Spleen (tissue), 11 donors: ENCODE measurements at regions not wholly inside any gene's neighbourhood (a gene's known extent, or its start where the extent isn't known, plus 50 kb on each side); places are given as distances from the start of the nearest gene placed in this dataset.

Source experiments
- DNase-seq: peaks from one replicate; pipeline ENCODE4 v3.0.0-alpha.2; 2020
- H3K27ac ChIP-seq, 8 donors: fragments of 200-600 bp; sonication (generic) in 7 of 8; 1 replicate in 4 of 8; 2 replicates in 4 of 8; pipeline versions ENCODE4 v1.5.0 to v1.8.0; 2016 to 2021; ENCODE audit warnings: inconsistent platforms in 4 of 8, mild to moderate bottlenecking in 4 of 8, moderate library complexity in 1 of 8
- H3K27me3 ChIP-seq, 7 donors: fragments of 200-600 bp; sonication (generic) in 6 of 7; replicated peaks in 1 of 7; 1 replicate in 4 of 7; 2 replicates in 3 of 7; pipeline versions ENCODE4 v1.5.0 to v1.8.0; 2016 to 2021; ENCODE audit warnings: inconsistent platforms in 3 of 7, mild to moderate bottlenecking in 1 of 7
- H3K36me3 ChIP-seq, 6 donors: fragments of 200-600 bp; sonication (generic) in 5 of 6; 1 replicate in 4 of 6; 2 replicates in 2 of 6; pipeline versions ENCODE4 v1.5.0 to v1.8.0; 2016 to 2021; ENCODE audit warnings: inconsistent platforms in 2 of 6
- H3K4me1 ChIP-seq, 6 donors: fragments of 200-600 bp; sonication (generic) in 5 of 6; 1 replicate in 3 of 6; 2 replicates in 3 of 6; pipeline versions ENCODE4 v1.5.0 to v1.8.0; 2016 to 2021; ENCODE audit warnings: inconsistent platforms in 3 of 6
- H3K4me3 ChIP-seq, 8 donors: fragments of 200-600 bp; sonication (generic) in 7 of 8; 1 replicate in 4 of 8; 2 replicates in 4 of 8; pipeline versions ENCODE4 v1.5.0 to v1.8.0; 2016 to 2021; ENCODE audit warnings: inconsistent platforms in 4 of 8, mild to moderate bottlenecking in 4 of 8, moderate library complexity in 2 of 8
- H3K9me3 ChIP-seq, 8 donors: fragments of 200-600 bp; sonication (generic) in 7 of 8; 1 replicate in 4 of 8; 2 replicates in 4 of 8; pipeline versions ENCODE4 v1.5.0 to v1.8.0; 2016 to 2021; ENCODE audit warnings: inconsistent platforms in 4 of 8
- CTCF ChIP-seq, 11 experiments: fragments of 200-600 bp in 7 of 11; fragments of 450-650 bp in 4 of 11; sonication (generic) in 4 of 11; IDR thresholded peaks in 8 of 11; conservative IDR thresholded peaks in 3 of 11; 1 replicate in 7 of 11; 2 replicates in 4 of 11; pipeline versions ENCODE4 v1.4.0 to v1.8.0; 2016 to 2021; ENCODE audit warnings: antibody characterized with exemption in 11 of 11, inconsistent platforms in 4 of 11, mild to moderate bottlenecking in 1 of 11
- POLR2A ChIP-seq, 3 donors: fragments of 450-650 bp; IDR thresholded peaks; one replicate each; pipeline ENCODE4 v1.5.1; 2017; ENCODE audit warnings: antibody characterized with exemption in 3 of 3, mild to moderate bottlenecking in 1 of 3
- POLR2AphosphoS5 ChIP-seq, 3 donors: sonication (generic); formaldehyde crosslinking; IDR thresholded peaks; one replicate each; pipeline ENCODE4 v1.5.1; 2017; ENCODE audit warnings: antibody characterized with exemption in 3 of 3
- WGBS, 5 donors: extraction: QIAGEN DNeasy Blood & Tissue Kit in 3 of 5; methylation state at CpG; one replicate each; pipeline versions ENCODE4 v1.1.5 to v1.1.7; 2013 to 2018; 5-methylcytosine and 5-hydroxymethylcytosine counted together
- intact Hi-C: fragments of 100-400 bp; cut with DNase I; formaldehyde crosslinking; loops from one replicate; pipeline ENCODE4 v1.15.0; 2023; ENCODE audit warnings: low total_unique reads
- donor health status: healthy with polysubstance abuse.
- donor health status: DM: no; HTN: no; CAD: no; lungs with moderate emphysema.
- donor health status: DM: no; HTN: no; CAD: no.
- donor health status: Bipolar disorder and iron deficiency.
- donor health status: healthy.
- donor health status: DM: no; HTN: no; CAD: no.
- donor health status: DM: yes; HTN: yes; CAD: no.

DNA sequence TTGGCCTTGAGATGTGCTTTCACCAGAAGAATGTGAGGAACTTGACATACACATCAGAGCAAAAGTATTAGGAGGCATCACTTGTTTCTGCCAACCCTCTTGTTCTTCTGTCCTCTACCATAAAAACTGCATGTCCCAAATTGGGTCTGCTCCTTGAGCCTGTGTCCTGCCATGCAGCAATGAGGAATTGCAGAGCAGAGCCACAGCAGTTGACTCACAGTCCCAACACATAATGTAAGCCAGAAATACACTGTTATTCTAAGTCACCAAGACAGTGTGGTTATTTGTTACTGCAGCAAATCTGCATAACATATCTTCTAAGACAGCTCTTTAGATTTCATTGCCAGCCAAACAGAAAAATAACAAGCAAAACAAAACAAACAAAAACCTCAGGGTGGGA is 598.2 kb downstream of the PRELID2 start:
- Histone ChIP-seq H3K4me1 (no peaks in the 10 kb centered on the region), H3K27ac (no peak overlapping the region), H3K27me3 (no peaks in the 10 kb centered on the region), H3K36me3 (no peaks in the 10 kb centered on the region), H3K9me3 (no peaks in the 10 kb centered on the region), H3K4me3 (no peak overlapping the region)
- TF ChIP-seq CTCF (IDR thresholded peaks at IDR 0.05 in 8 of 11, conservative IDR thresholded peaks at IDR 0.05 in 3 of 11) (no peak), POLR2A (IDR thresholded peaks at IDR 0.05) (no peak), POLR2AphosphoS5 (IDR thresholded peaks at IDR 0.05) (no peak)
- DNase-seq: no peak
- intact Hi-C loops: no loop called here

DNA sequence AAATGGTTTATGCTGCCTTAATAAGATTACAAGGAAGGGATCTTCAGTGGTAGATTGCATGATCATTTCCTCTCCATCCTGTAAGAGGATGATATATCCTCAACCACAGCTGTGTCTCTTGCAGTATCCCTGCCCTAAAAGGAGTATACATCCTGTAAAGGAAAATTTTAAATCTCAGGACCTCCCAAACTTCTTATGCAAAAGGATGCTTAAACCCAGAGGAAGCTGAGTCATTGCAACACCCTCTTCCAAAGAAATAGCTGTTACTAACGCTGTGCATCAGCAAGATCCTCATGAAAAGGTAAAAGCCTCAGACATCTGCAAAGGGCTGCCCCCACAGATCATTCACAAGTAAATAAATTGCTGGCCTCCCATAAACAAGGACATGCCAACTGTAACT is 599.0 kb downstream of the PRELID2 start:
- no peaks in the 10 kb centered on the region for H3K36me3 ChIP-seq
- no peaks in the 10 kb centered on the region for H3K27me3 ChIP-seq
- no peak overlapping the region for H3K4me3 ChIP-seq
- intact Hi-C loops: no loop called here
- no peak for TF ChIP-seq CTCF (IDR thresholded peaks at IDR 0.05 in 8 of 11, conservative IDR thresholded peaks at IDR 0.05 in 3 of 11)
- no peak for TF ChIP-seq POLR2AphosphoS5 (IDR thresholded peaks at IDR 0.05)
- TF ChIP-seq POLR2A (IDR thresholded peaks at IDR 0.05): no peak
- no peaks in the 10 kb centered on the region for H3K9me3 ChIP-seq
- WGBS, 5 donors: 38 to 51% (median 47%) methylated on average over 1 of the region's 1 CpG
- H3K4me1 ChIP-seq: no peaks in the 10 kb centered on the region
- no peak for DNase-seq
- no peak overlapping the region for H3K27ac ChIP-seq

DNA sequence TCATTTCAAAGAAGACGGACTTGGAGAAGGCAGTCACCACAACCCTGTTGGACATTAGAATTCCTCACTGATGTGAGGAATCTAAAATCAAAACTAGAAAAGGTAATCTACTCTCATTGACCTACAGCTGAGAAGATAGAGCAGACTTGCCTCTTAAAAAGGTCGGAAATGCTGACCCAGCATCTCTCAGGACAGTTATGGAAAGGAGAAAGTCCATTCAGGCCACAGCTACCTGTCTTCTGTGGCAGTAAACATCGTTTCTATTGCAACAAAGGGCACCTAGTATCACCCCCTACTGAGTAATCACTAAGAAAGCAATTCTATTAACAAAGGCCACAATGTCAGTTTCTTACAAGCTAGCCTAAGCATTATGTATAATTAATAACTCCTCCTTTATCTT is 601.7 kb downstream of the PRELID2 start:
- TF ChIP-seq POLR2A (IDR thresholded peaks at IDR 0.05) (no peak), CTCF (IDR thresholded peaks at IDR 0.05 in 8 of 11, conservative IDR thresholded peaks at IDR 0.05 in 3 of 11) (no peak), POLR2AphosphoS5 (IDR thresholded peaks at IDR 0.05) (no peak)
- H3K27ac ChIP-seq: no peak overlapping the region
- H3K4me1 ChIP-seq: no peaks in the 10 kb centered on the region
- WGBS, 5 donors: 61 to 82% (median 70%) methylated on average over 3 of the region's 3 CpGs
- H3K9me3 ChIP-seq: no peaks in the 10 kb centered on the region
- intact Hi-C loops: no loop called here
- H3K36me3 ChIP-seq: no peaks in the 10 kb centered on the region
- no peak overlapping the region for H3K4me3 ChIP-seq
- H3K27me3 ChIP-seq: no peaks in the 10 kb centered on the region
- no peak for DNase-seq

DNA sequence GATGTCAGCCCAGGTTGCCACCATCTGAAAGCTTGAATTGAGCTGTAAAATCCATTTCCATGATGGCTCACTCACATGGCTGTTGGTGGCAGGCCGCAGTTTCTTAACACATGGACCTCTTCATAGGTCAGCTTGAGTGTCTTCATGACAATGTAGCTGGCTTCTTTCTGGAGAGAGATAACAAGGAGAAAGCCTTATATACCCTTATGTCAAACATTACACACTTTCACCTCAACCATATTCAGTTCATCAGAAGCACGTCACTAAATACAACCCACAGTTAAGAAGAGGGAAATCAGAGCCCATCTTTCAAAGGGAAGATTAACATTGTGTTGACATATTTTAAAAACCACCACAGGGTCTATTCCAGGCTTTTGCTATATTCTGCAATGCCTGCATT is 604.4 kb downstream of the PRELID2 start:
- Histone ChIP-seq H3K4me3 (no peak overlapping the region), H3K27ac (no peak overlapping the region), H3K9me3 (no peaks in the 10 kb centered on the region), H3K27me3 (no peaks in the 10 kb centered on the region), H3K4me1 (no peaks in the 10 kb centered on the region), H3K36me3 (no peaks in the 10 kb centered on the region)
- intact Hi-C loops: no loop called here
- 88 to 98% (median 95%) methylated on average over 2 of the region's 2 CpGs for WGBS, 5 donors
- no peak for DNase-seq
- TF ChIP-seq CTCF (IDR thresholded peaks at IDR 0.05 in 8 of 11, conservative IDR thresholded peaks at IDR 0.05 in 3 of 11): no peak
